ENCODE measurements at regions not wholly inside any gene's neighbourhood (a gene's known extent, or its start where the extent isn't known, plus 50 kb on each side); places are given as distances from the start of the nearest gene placed in this dataset.

- Mint-ChIP-seq H3K4me1 (ENCODE audit: unreplicated experiment) (no peaks in the 10 kb centered on the region), H3K4me3 (ENCODE audit: unreplicated experiment) (no peak overlapping the region), H3K36me3 (ENCODE audit: low read depth, unreplicated experiment) (no peaks in the 10 kb centered on the region), H3K27ac (ENCODE audit: unreplicated experiment) (no peak overlapping the region), H3K9me3 (ENCODE audit: unreplicated experiment) (no peaks in the 10 kb centered on the region), H3K27me3 (ENCODE audit: unreplicated experiment) (peaks cover 3% of the 10 kb centered on the region)
- no peak for TF ChIP-seq CTCF (IDR thresholded peaks at IDR 0.05; ENCODE audit: unreplicated experiment)
- DNase-seq (ENCODE audit: low spot score), result peak; percentile 3
Observed at GRCh38 chr16:80437707-80438106, 103.1 kb upstream of the DYNLRB2 start.

DNA sequence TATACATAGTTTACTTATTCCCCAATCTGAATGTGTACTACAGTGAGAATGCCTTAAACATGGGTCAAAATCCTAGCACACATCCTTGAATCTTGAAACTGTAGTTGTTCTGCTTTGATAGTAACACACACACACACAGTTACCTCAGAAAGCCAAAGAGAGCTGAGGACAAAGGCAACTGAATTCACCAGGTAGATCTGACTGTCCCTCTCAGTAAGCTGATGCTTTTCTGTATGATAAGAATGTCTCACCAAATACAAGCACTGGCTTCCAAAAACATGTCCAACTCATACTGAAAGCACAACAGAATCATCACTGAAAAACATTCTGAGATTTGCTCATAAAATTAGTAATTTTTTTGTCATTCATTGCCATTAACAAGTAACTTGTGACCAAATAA, 104.3 kb upstream of the DYNLRB2 start:
- H3K27ac Mint-ChIP-seq (ENCODE audit: unreplicated experiment), result no peak overlapping the region
- H3K36me3 Mint-ChIP-seq (ENCODE audit: low read depth, unreplicated experiment), result no peaks in the 10 kb centered on the region
- no peak for TF ChIP-seq CTCF (IDR thresholded peaks at IDR 0.05; ENCODE audit: unreplicated experiment)
- H3K9me3 Mint-ChIP-seq (ENCODE audit: unreplicated experiment), result no peaks in the 10 kb centered on the region
- no peaks in the 10 kb centered on the region for H3K4me1 Mint-ChIP-seq (ENCODE audit: unreplicated experiment)
- DNase-seq (ENCODE audit: low spot score), result no peak
- peaks cover 3% of the 10 kb centered on the region for H3K27me3 Mint-ChIP-seq (ENCODE audit: unreplicated experiment)
- H3K4me3 Mint-ChIP-seq (ENCODE audit: unreplicated experiment), result no peak overlapping the region

DNA sequence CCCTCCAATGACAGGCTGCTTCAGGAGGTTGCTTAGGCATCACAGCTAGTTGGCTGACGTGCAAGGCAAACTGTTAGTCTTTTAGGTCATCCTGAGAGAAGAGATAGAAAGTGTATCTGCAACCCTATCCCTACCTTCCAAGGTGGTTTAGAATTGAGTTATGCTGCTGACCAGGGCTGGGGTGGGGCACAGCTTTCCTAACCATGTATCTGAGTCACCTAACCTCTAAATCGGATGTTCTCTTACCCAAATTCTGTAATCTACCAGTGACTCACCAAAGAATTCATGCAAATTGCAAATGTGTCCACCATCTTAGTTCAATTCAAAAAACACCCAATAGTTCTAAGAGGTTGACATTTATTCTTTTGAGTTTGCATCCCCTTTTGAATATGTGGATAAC, 107.2 kb upstream of the DYNLRB2 start:
- Mint-ChIP-seq H3K27me3 (ENCODE audit: unreplicated experiment) (peaks cover 1% of the 10 kb centered on the region), H3K4me1 (ENCODE audit: unreplicated experiment) (no peaks in the 10 kb centered on the region), H3K9me3 (ENCODE audit: unreplicated experiment) (no peaks in the 10 kb centered on the region), H3K4me3 (ENCODE audit: unreplicated experiment) (no peak overlapping the region), H3K27ac (ENCODE audit: unreplicated experiment) (no peak overlapping the region), H3K36me3 (ENCODE audit: low read depth, unreplicated experiment) (no peaks in the 10 kb centered on the region)
- no peak for TF ChIP-seq CTCF (IDR thresholded peaks at IDR 0.05; ENCODE audit: unreplicated experiment)
- DNase-seq (ENCODE audit: low spot score), result no peak

GRCh38 chr16:80427795-80428194, 113.0 kb upstream of the DYNLRB2 start:
- DNase-seq (ENCODE audit: low spot score), result no peak
- Mint-ChIP-seq H3K27ac (ENCODE audit: unreplicated experiment) (no peak overlapping the region), H3K36me3 (ENCODE audit: low read depth, unreplicated experiment) (no peaks in the 10 kb centered on the region), H3K9me3 (ENCODE audit: unreplicated experiment) (no peaks in the 10 kb centered on the region), H3K27me3 (ENCODE audit: unreplicated experiment) (no peaks in the 10 kb centered on the region), H3K4me1 (ENCODE audit: unreplicated experiment) (no peaks in the 10 kb centered on the region), H3K4me3 (ENCODE audit: unreplicated experiment) (no peak overlapping the region)
- no peak for TF ChIP-seq CTCF (IDR thresholded peaks at IDR 0.05; ENCODE audit: unreplicated experiment)

GRCh38 chr16:80418517-80419355, 122.1 kb upstream of the DYNLRB2 start:
- Mint-ChIP-seq H3K27me3 (ENCODE audit: unreplicated experiment) (no peaks in the 10 kb centered on the region), H3K36me3 (ENCODE audit: low read depth, unreplicated experiment) (no peaks in the 10 kb centered on the region), H3K9me3 (ENCODE audit: unreplicated experiment) (no peaks in the 10 kb centered on the region), H3K4me3 (ENCODE audit: unreplicated experiment) (no peak overlapping the region), H3K4me1 (ENCODE audit: unreplicated experiment) (no peaks in the 10 kb centered on the region), H3K27ac (ENCODE audit: unreplicated experiment) (no peak overlapping the region)
- DNase-seq (ENCODE audit: low spot score), result no peak
- no peak for TF ChIP-seq CTCF (IDR thresholded peaks at IDR 0.05; ENCODE audit: unreplicated experiment)

Data from endothelial cell (in vitro differentiated cells).